ENCODE measurements at regions not wholly inside any gene's neighbourhood (a gene's known extent, or its start where the extent isn't known, plus 50 kb on each side); places are given as distances from the start of the nearest gene placed in this dataset.

- H3K4me3 ChIP-seq (ENCODE audit: low read length), result no peak overlapping the region
- DNase-seq (ENCODE audit: low read depth), result no peak
- no peak for TF ChIP-seq CTCF (IDR thresholded peaks at IDR 0.05; ENCODE audit: insufficient read depth, low read depth, low read length, missing control alignments)
Observed at GRCh38 chr2:129769185-129769991, 210.1 kb upstream of the RAB6C start.

GRCh38 chr2:129771418-129772189 is 207.9 kb upstream of the RAB6C start:
- H3K4me3 ChIP-seq (ENCODE audit: low read length), result no peak overlapping the region
- DNase-seq (ENCODE audit: low read depth), result no peak
- no peak for TF ChIP-seq CTCF (IDR thresholded peaks at IDR 0.05; ENCODE audit: insufficient read depth, low read depth, low read length, missing control alignments)

GRCh38 chr2:129772190-129772579 is 207.3 kb upstream of the RAB6C start:
- H3K4me3 ChIP-seq (ENCODE audit: low read length), result no peak overlapping the region
- DNase-seq (ENCODE audit: low read depth), result no peak
- TF ChIP-seq CTCF (IDR thresholded peaks at IDR 0.05; ENCODE audit: insufficient read depth, low read depth, low read length, missing control alignments), result no peak

- TF ChIP-seq CTCF (IDR thresholded peaks at IDR 0.05; ENCODE audit: insufficient read depth, low read depth, low read length, missing control alignments), result no peak
- DNase-seq (ENCODE audit: low read depth), result no peak
- no peak overlapping the region for H3K4me3 ChIP-seq (ENCODE audit: low read length)
Observed at GRCh38 chr2:129775952-129776653, 203.4 kb upstream of the RAB6C start.

GRCh38 chr2:129777146-129777545 is 202.3 kb upstream of the RAB6C start:
- no peak for TF ChIP-seq CTCF (IDR thresholded peaks at IDR 0.05; ENCODE audit: insufficient read depth, low read depth, low read length, missing control alignments)
- H3K4me3 ChIP-seq (ENCODE audit: low read length), result no peak overlapping the region
- DNase-seq (ENCODE audit: low read depth), result no peak

GRCh38 chr2:129777762-129778583 is 201.5 kb upstream of the RAB6C start:
- H3K4me3 ChIP-seq (ENCODE audit: low read length), result no peak overlapping the region
- TF ChIP-seq CTCF (IDR thresholded peaks at IDR 0.05; ENCODE audit: insufficient read depth, low read depth, low read length, missing control alignments), result no peak
- DNase-seq (ENCODE audit: low read depth), result no peak

Measured in epithelial cell of esophagus (primary cell).